Tibial nerve (tissue), 4 donors: ENCODE measurements at regions not wholly inside any gene's neighbourhood (a gene's known extent, or its start where the extent isn't known, plus 50 kb on each side); places are given as distances from the start of the nearest gene placed in this dataset.

Source experiments
- EP300 ChIP-seq, 2 donors: sonication (generic); formaldehyde crosslinking; IDR thresholded peaks; one replicate each; pipeline ENCODE4 v1.6.1; 2017; ENCODE audit warnings: antibody characterized with exemption in 2 of 2, mild to moderate bottlenecking in 1 of 2
- POLR2A ChIP-seq, 2 donors: fragments of 450-650 bp; IDR thresholded peaks; one replicate each; pipeline ENCODE4 v1.6.1; 2017; ENCODE audit warnings: antibody characterized with exemption in 2 of 2, mild to moderate bottlenecking in 2 of 2, moderate library complexity in 2 of 2
- TF ChIP-seq, protein P1 (sequence below), 5 experiments: fragments of 200-600 bp in 3 of 5; fragments of 450-650 bp in 2 of 5; sonication (generic) in 3 of 5; IDR thresholded peaks; one replicate each; pipeline ENCODE4 v1.5.1; 2016 to 2019; ENCODE audit warnings: antibody characterized with exemption in 5 of 5, mild to moderate bottlenecking in 3 of 5, moderate library complexity in 2 of 5

DNA sequence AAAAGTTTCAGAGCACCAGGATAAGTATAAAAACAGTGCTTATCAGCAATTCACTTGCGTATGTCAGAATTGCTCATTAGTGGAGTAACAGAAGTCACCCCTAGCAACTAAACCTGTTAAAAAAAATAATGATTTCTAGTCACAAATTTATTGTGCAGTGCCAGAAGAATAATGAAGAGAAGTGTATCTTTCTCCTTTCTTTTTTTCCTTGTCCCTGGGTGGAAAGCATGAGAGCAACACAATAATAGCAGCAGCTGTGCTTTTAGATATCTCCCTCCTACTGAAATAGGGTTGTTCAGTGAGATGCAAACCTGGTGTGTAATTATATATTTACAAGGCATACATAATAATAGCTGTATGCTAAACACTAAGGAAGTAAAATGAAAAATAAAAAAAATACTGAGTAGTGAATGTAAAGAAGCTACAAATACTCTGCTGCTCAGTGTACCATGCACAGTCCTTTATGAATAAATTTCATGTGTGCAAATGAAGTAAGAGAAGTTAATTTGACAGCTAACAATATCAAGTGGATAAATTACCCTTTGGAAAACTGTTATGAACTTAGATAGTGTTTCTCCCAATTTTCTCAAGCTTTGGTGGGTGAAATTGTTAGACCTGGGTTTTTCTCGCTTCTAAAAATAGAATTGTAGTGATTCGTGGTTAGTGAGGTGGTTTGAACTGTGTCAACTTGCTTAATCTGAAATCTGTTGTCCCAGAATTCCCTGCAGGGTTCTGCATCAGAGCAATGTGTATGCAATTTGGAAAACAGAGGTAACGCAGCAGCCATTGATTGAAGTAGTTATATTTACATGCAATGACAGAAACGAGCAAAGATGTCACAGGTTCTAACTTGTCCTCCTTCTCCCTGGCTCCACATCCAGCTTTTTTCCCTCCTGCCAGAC is 125.7 kb upstream of the NDST3 start:
- TF ChIP-seq, protein P1, sequence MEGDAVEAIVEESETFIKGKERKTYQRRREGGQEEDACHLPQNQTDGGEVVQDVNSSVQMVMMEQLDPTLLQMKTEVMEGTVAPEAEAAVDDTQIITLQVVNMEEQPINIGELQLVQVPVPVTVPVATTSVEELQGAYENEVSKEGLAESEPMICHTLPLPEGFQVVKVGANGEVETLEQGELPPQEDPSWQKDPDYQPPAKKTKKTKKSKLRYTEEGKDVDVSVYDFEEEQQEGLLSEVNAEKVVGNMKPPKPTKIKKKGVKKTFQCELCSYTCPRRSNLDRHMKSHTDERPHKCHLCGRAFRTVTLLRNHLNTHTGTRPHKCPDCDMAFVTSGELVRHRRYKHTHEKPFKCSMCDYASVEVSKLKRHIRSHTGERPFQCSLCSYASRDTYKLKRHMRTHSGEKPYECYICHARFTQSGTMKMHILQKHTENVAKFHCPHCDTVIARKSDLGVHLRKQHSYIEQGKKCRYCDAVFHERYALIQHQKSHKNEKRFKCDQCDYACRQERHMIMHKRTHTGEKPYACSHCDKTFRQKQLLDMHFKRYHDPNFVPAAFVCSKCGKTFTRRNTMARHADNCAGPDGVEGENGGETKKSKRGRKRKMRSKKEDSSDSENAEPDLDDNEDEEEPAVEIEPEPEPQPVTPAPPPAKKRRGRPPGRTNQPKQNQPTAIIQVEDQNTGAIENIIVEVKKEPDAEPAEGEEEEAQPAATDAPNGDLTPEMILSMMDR (IDR thresholded peaks at IDR 0.05) = no peak
- TF ChIP-seq POLR2A (IDR thresholded peaks at IDR 0.05) = no peak
- TF ChIP-seq EP300 (IDR thresholded peaks at IDR 0.05) = no peak
